ENCODE measurements at regions not wholly inside any gene's neighbourhood (a gene's known extent, or its start where the extent isn't known, plus 50 kb on each side); places are given as distances from the start of the nearest gene placed in this dataset.

DNA sequence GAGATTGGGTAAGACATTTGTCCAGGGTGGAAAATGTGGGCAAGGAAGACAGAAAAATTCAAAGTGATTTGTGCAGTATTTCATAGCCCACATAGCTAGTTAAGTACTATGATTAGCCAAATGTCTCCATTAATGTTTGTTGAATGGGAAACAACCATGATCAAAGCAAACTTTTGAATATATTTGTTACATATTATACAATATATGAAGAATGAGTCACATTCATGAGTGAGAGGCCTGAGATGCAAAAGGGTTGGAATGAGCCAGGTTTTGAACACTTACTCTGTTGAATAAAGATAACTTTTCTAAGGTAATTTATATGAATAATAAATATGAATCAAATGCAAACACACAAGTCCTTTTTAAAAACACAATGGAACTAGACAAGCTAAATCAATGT lies 984.5 kb upstream of the CDH2 start:
- no peaks in the 10 kb centered on the region for H3K9me3 ChIP-seq

DNA sequence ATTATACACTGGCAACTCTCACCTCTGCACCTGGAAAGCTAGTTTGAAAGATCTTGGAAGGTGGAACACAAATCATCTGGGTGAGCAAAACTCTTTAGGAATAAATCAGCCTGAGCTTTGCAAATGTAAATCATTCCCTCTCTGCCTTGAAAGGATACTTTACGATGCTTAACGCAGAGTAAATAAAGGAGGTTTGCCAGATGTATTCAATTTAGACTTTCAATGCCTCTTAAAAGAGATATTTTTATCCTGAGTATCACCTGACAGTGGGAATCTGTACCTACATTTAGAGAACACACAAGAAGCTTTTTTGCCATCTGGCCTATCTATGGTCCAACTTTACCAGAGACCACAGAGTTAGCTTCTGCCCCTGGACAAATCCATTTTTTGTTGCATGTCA lies 983.2 kb upstream of the CDH2 start:
- Histone ChIP-seq H3K27ac (no peak overlapping the region), H3K27me3 (no peaks in the 10 kb centered on the region), H3K36me3 (no peaks in the 10 kb centered on the region), H3K9me3 (no peaks in the 10 kb centered on the region), H3K4me1 (no peaks in the 10 kb centered on the region), H3K4me3 (no peak overlapping the region)
- DNase-seq = no peak
- intact Hi-C loops (cut with DNase I) = no loop called here
- ATAC-seq = no peak
- no peak for TF ChIP-seq CTCF (IDR thresholded peaks at IDR 0.05)

More for the DNA sequence above, 984.5 kb upstream of the CDH2 start:
- Histone ChIP-seq H3K4me1 (no peaks in the 10 kb centered on the region), H3K4me3 (no peak overlapping the region), H3K27ac (no peak overlapping the region), H3K27me3 (no peaks in the 10 kb centered on the region), H3K36me3 (no peaks in the 10 kb centered on the region)
- DNase-seq = no peak
- intact Hi-C loops (cut with DNase I) = no loop called here
- TF ChIP-seq CTCF (IDR thresholded peaks at IDR 0.05) = no peak
- ATAC-seq = no peak

DNA sequence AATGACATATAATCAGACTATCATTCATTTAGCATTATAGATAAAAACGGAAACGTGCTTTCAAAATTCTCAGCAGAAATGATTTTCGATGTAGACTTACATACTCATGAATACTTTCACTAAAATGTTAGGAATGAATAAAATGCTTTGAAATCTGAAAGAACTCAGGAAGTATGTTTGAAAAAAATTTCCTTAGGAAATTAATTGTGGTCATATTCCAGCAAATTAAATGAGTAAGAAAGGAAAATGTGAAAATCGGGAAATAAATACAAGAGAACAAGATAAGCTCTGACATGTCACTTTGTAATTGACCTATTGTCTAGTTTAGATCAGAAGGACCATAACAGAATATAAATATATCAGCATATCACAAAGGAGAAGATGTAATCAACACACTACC lies 981.0 kb upstream of the CDH2 start:
- intact Hi-C loops (cut with DNase I) = no loop called here
- H3K27ac ChIP-seq = no peak overlapping the region
- H3K27me3 ChIP-seq = no peaks in the 10 kb centered on the region
- ATAC-seq (no peak), DNase-seq (no peak)
- TF ChIP-seq CTCF (IDR thresholded peaks at IDR 0.05) = no peak
- H3K4me1 ChIP-seq = no peaks in the 10 kb centered on the region
- H3K9me3 ChIP-seq = no peaks in the 10 kb centered on the region
- no peaks in the 10 kb centered on the region for H3K36me3 ChIP-seq
- no peak overlapping the region for H3K4me3 ChIP-seq

DNA sequence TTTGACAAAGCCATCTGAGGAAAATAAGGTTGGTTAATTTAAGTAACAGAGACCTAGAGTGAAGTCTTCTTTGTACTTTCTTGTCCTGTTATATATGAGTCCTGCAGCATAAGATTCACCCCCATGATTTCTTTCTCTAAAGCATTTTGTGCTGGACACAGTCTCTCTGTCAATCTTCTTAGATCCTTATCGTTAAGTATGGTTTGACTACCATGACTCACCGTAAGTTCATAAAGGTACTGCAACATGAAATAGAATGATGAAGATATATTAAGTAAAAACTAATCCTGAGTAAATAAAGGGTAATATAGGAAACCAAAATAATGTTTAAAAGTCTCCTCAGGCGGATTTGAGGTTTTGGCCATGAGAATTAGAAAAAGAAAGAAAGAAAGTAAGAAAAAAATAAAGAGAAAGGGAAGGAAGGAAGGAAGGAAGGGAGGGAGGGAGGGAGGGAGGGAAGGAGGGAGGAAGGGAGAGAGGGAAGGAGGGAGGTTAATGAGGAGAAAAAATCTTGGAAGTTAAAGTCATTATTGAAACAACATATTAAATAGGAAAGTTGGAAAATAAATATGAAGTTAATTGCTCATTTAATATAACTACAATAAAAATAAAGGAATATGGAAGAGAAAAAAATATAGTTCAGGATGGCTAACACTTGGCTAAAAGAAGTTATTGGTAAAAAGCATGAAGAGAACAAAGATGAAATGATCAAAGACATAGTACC lies 980.3 kb upstream of the CDH2 start:
- H3K27ac ChIP-seq = no peak overlapping the region
- ATAC-seq (no peak), DNase-seq (no peak)
- no peaks in the 10 kb centered on the region for H3K9me3 ChIP-seq
- no peaks in the 10 kb centered on the region for H3K36me3 ChIP-seq
- no peaks in the 10 kb centered on the region for H3K4me1 ChIP-seq
- intact Hi-C loops (cut with DNase I) = no loop called here
- H3K4me3 ChIP-seq = no peak overlapping the region
- no peak for TF ChIP-seq CTCF (IDR thresholded peaks at IDR 0.05)
- no peaks in the 10 kb centered on the region for H3K27me3 ChIP-seq

DNA sequence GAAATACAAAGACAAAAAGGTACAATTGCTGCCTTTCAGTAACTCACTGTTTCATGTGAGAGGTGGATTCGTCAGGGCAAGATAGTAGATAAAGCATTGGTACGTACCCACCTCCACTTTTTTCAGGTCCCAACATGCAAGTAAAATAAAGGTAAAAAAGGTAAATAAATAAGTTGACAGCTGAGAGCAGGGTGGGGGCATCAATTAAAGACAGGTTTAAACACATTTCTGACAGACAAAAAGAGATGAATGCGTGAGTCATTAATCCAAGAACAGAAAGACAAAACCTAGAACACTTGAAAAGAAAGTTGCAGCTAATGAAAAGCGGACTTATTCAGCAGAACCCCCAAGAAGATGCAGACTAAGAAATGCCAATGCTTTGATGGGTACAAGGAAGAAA lies 979.6 kb upstream of the CDH2 start:
- intact Hi-C loops (cut with DNase I) = no loop called here
- Histone ChIP-seq H3K4me3 (no peak overlapping the region), H3K4me1 (no peaks in the 10 kb centered on the region), H3K27ac (no peak overlapping the region), H3K9me3 (no peaks in the 10 kb centered on the region), H3K36me3 (no peaks in the 10 kb centered on the region), H3K27me3 (no peaks in the 10 kb centered on the region)
- TF ChIP-seq CTCF (IDR thresholded peaks at IDR 0.05) = no peak
- DNase-seq = no peak
- ATAC-seq = no peak

Measured in upper lobe of right lung (tissue), 1 donor.